ENCODE measurements at regions not wholly inside any gene's neighbourhood (a gene's known extent, or its start where the extent isn't known, plus 50 kb on each side); places are given as distances from the start of the nearest gene placed in this dataset.
"Not testable (repeated sequence)": the region's sequence is repeated elsewhere in the genome, so short reads cannot be mapped to it uniquely, and the experiment has no call there.

GRCh38 chr5:125088522-125089105 lies 342.2 kb upstream of the ZNF608 start:
- H3K27me3 ChIP-seq (ENCODE audit: low read depth) = no peaks in the 10 kb centered on the region
- TF ChIP-seq, protein P1, sequence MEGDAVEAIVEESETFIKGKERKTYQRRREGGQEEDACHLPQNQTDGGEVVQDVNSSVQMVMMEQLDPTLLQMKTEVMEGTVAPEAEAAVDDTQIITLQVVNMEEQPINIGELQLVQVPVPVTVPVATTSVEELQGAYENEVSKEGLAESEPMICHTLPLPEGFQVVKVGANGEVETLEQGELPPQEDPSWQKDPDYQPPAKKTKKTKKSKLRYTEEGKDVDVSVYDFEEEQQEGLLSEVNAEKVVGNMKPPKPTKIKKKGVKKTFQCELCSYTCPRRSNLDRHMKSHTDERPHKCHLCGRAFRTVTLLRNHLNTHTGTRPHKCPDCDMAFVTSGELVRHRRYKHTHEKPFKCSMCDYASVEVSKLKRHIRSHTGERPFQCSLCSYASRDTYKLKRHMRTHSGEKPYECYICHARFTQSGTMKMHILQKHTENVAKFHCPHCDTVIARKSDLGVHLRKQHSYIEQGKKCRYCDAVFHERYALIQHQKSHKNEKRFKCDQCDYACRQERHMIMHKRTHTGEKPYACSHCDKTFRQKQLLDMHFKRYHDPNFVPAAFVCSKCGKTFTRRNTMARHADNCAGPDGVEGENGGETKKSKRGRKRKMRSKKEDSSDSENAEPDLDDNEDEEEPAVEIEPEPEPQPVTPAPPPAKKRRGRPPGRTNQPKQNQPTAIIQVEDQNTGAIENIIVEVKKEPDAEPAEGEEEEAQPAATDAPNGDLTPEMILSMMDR (IDR thresholded peaks at IDR 0.05) = no peak
- H3K27ac ChIP-seq = no peak overlapping the region
- DNase-seq (no peak), ATAC-seq (no peak)
- H3K9me3 ChIP-seq = no peaks in the 10 kb centered on the region
- H3K4me3 ChIP-seq = no peak overlapping the region
- no peaks in the 10 kb centered on the region for H3K36me3 ChIP-seq
- intact Hi-C loops (cut with DNase I) = no loop called here
- no peaks in the 10 kb centered on the region for H3K4me1 ChIP-seq

- H3K27ac ChIP-seq; H3K4me1 ChIP-seq; ATAC-seq; H3K4me3 ChIP-seq; DNase-seq; intact Hi-C loops (cut with DNase I); H3K9me3 ChIP-seq; H3K27me3 ChIP-seq (ENCODE audit: low read depth); H3K36me3 ChIP-seq: not testable (repeated sequence)
Observed at GRCh38 chr5:125092138-125092537, 345.7 kb upstream of the ZNF608 start.

GRCh38 chr5:125093776-125094175 lies 347.3 kb upstream of the ZNF608 start:
- intact Hi-C loops (cut with DNase I) = no loop called here
- no peak for DNase-seq
- peaks cover 6% of the 10 kb centered on the region for H3K9me3 ChIP-seq
- H3K36me3 ChIP-seq = no peaks in the 10 kb centered on the region
- H3K4me1 ChIP-seq = no peaks in the 10 kb centered on the region
- H3K27me3 ChIP-seq (ENCODE audit: low read depth) = no peaks in the 10 kb centered on the region
- H3K27ac ChIP-seq = no peak overlapping the region
- no peak overlapping the region for H3K4me3 ChIP-seq
- no peak for ATAC-seq
- TF ChIP-seq, protein P1 (IDR thresholded peaks at IDR 0.05) = no peak

- TF ChIP-seq, protein P1 (IDR thresholded peaks at IDR 0.05) = no peak
- ATAC-seq (no peak), DNase-seq (no peak)
- Histone ChIP-seq H3K4me3 (no peak overlapping the region), H3K27me3 (ENCODE audit: low read depth) (no peaks in the 10 kb centered on the region), H3K36me3 (no peaks in the 10 kb centered on the region), H3K9me3 (peaks cover 6% of the 10 kb centered on the region), H3K4me1 (no peaks in the 10 kb centered on the region), H3K27ac (no peak overlapping the region)
- intact Hi-C loops (cut with DNase I) = no loop called here
Observed at GRCh38 chr5:125100342-125100741, 353.9 kb upstream of the ZNF608 start.

DNA sequence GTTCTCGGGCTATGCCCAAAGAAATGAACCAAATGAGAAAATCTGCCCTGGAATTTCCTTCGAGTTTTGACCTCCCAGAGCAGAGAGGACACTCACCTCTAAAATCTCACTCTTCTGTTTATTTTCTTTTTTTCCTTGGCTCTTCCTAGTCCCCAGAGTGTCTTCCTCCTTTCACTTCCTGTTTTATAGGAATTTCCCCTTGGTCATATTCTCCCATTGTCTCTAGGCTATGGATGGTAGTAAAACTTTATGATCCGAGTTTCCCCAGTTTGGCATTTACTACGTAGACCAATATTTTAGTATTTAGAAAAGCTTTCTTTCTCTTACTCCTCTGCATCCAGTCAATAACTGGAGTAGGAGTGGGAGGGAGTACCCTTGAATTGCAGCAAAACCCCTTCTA lies 354.5 kb upstream of the ZNF608 start:
- intact Hi-C loops (cut with DNase I) = no loop called here
- no peak for DNase-seq
- Histone ChIP-seq H3K9me3 (peaks cover 4% of the 10 kb centered on the region), H3K4me3 (no peak overlapping the region), H3K4me1 (no peaks in the 10 kb centered on the region), H3K27ac (no peak overlapping the region), H3K27me3 (ENCODE audit: low read depth) (no peaks in the 10 kb centered on the region), H3K36me3 (no peaks in the 10 kb centered on the region)
- TF ChIP-seq, protein P1 (IDR thresholded peaks at IDR 0.05) = no peak
- ATAC-seq = no peak

DNA sequence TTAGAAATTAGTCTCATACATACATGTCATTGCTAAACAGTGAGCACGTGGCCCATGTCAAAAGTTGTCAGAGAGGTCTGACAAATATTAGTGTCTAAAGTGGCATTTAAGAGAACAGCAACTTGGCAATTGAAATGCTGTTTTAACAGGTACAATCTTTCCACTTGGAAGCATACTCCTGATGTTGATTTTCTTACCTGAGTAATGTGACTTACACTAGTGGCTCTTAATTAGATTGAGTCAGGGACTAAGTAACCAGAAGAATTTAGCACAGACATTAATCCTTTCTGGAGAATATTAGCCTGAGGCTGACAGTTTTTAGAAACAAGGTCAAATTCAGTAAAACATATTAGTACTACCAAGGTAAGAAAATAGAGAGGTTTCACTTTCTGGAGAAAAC lies 357.0 kb upstream of the ZNF608 start:
- ATAC-seq = peak; percentile 54 to 94
- no peaks in the 10 kb centered on the region for H3K27me3 ChIP-seq (ENCODE audit: low read depth)
- DNase-seq = no peak
- intact Hi-C loops (cut with DNase I) = no loop called here
- H3K4me3 ChIP-seq = no peak overlapping the region
- no peaks in the 10 kb centered on the region for H3K9me3 ChIP-seq
- H3K36me3 ChIP-seq = no peaks in the 10 kb centered on the region
- no peak overlapping the region for H3K27ac ChIP-seq
- TF ChIP-seq, protein P1 (IDR thresholded peaks at IDR 0.05) = no peak
- H3K4me1 ChIP-seq = no peaks in the 10 kb centered on the region
